PFSK-1 (cell line): ENCODE measurements at regions not wholly inside any gene's neighbourhood (a gene's known extent, or its start where the extent isn't known, plus 50 kb on each side); places are given as distances from the start of the nearest gene placed in this dataset.

Experiments
- FOXP2 ChIP-seq: optimal IDR thresholded peaks from 2 replicates; pipeline ENCODE3; 2011; ENCODE audit warnings: borderline replicate concordance, control low read depth, inconsistent platforms; ENCODE audit not compliant: insufficient read depth; ENCODE audit errors: extremely low read length, extremely low read depth
- POLR2AphosphoS5 ChIP-seq: IDR thresholded peaks from 2 replicates; pipeline ENCODE4 v1.6.1; 2012; ENCODE audit warnings: low read depth, mild to moderate bottlenecking, control low read depth, low read length, moderate library complexity
- REST ChIP-seq, 2 experiments: IDR thresholded peaks; 2 replicates each; pipeline versions ENCODE4 v1.6.1 to v1.8.0; 2011 to 2012; ENCODE audit warnings: low read depth in 2 of 2, low read length in 2 of 2, control low read depth in 1 of 2, inconsistent platforms in 1 of 2, mild to moderate bottlenecking in 1 of 2, moderate library complexity in 1 of 2; ENCODE audit not compliant: insufficient read depth in 1 of 2
- SIN3A ChIP-seq: IDR thresholded peaks from 2 replicates; pipeline ENCODE4 v1.6.1; 2012; ENCODE audit warnings: mild to moderate bottlenecking, low read length, moderate library complexity, borderline replicate concordance; ENCODE audit not compliant: insufficient read depth
- TAF1 ChIP-seq: IDR thresholded peaks from 2 replicates; pipeline ENCODE4 v1.6.1; 2012; ENCODE audit warnings: low read length, control low read depth, borderline replicate concordance; ENCODE audit not compliant: insufficient read depth

- TF ChIP-seq POLR2AphosphoS5 (no peak), REST (IDR thresholded peaks at IDR 0.05; ENCODE audit: insufficient read depth in 1 of 2, low read depth in 2 of 2, low read length in 2 of 2) (no peak), TAF1 (no peak), SIN3A (no peak), FOXP2 (no peak)
These were observed 66.1 kb upstream of the CTNNBL1 start for GRCh38 chr20:37627767-37628130.
